ENCODE measurements at regions not wholly inside any gene's neighbourhood (a gene's known extent, or its start where the extent isn't known, plus 50 kb on each side); places are given as distances from the start of the nearest gene placed in this dataset.

DNA sequence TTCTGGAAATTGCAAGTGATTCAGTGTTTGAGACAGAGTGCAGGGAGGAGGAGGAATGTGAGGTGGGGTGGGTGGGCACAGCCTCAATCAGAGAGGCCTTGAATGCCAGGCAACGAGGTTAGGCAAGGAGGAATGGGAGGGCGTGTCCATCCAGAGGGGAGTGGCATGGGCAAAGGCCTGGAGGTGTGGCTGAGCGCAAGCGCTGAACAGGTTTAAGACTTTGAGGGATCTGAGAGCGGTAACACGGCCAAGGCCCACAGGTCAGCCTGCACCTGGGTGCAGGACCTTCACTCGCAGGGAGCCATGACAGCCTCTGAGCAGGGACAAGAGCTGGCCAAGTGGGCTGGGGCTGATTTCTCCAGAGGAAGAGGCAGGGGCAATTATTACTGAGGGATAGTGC, 125.9 kb downstream of the TPRA1 start:
- TF ChIP-seq POLR2A (IDR thresholded peaks at IDR 0.05; ENCODE audit: low read depth, low read length): no peak
- TF ChIP-seq POLR2AphosphoS5 (IDR thresholded peaks at IDR 0.05; ENCODE audit: low read depth, low read length): no peak
